Loucy (cell line): ENCODE measurements at regions not wholly inside any gene's neighbourhood (a gene's known extent, or its start where the extent isn't known, plus 50 kb on each side); places are given as distances from the start of the nearest gene placed in this dataset.

Experiments used
- H2AFZ ChIP-seq: fragments of 200-600 bp; sonication (generic); 2 replicates; pipeline ENCODE4 v1.6.0; 2016; ENCODE audit warnings: antibody characterized with exemption, mild to moderate bottlenecking, low read length, moderate library complexity
- H3F3A ChIP-seq: fragments of 200-600 bp; 2 replicates; pipeline ENCODE4 v1.6.0; 2016; ENCODE audit warnings: antibody characterized with exemption, low read depth, mild to moderate bottlenecking
- H3K27me3 ChIP-seq: fragments of 200-600 bp; sonication (generic); 2 replicates; pipeline ENCODE4 v1.6.1; 2014; ENCODE audit warnings: low read length, mild to moderate bottlenecking; ENCODE audit not compliant: insufficient read depth, poor library complexity, severe bottlenecking
- H3K36me3 ChIP-seq: fragments of 200-600 bp; sonication (generic); 2 replicates; pipeline ENCODE4 v1.6.1; 2016; ENCODE audit warnings: low read length; ENCODE audit not compliant: insufficient read depth
- H3K4me1 ChIP-seq: fragments of 200-600 bp; sonication (generic); 2 replicates; pipeline ENCODE4 v1.5.1; 2014; ENCODE audit warnings: low read length, mild to moderate bottlenecking; ENCODE audit not compliant: insufficient read depth, poor library complexity, severe bottlenecking
- H3K4me2 ChIP-seq: fragments of 200-600 bp; sonication (generic); 2 replicates; pipeline ENCODE4 v1.6.0; 2014; ENCODE audit warnings: antibody characterized with exemption, low read length, low read depth, mild to moderate bottlenecking; ENCODE audit not compliant: poor library complexity, severe bottlenecking
- H3K4me3 ChIP-seq: fragments of 200-600 bp; sonication (generic); 2 replicates; pipeline ENCODE4 v1.5.1; 2014; ENCODE audit warnings: low read length, mild to moderate bottlenecking, mixed read lengths; ENCODE audit not compliant: poor library complexity, severe bottlenecking
- H3K79me2 ChIP-seq: fragments of 200-600 bp; sonication (generic); 2 replicates; pipeline ENCODE4 v1.6.1; 2014; ENCODE audit warnings: low read length; ENCODE audit not compliant: insufficient read depth
- H3K9ac ChIP-seq: fragments of 200-600 bp; sonication (generic); 2 replicates; pipeline ENCODE4 v1.6.0; 2014; ENCODE audit warnings: mild to moderate bottlenecking, low read depth, low read length, moderate library complexity; ENCODE audit not compliant: poor library complexity, severe bottlenecking
- H3K9me2 ChIP-seq: fragments of 200-600 bp; sonication (generic); replicated peaks from 2 replicates; pipeline ENCODE4 v1.6.1; 2016; ENCODE audit warnings: low read depth, low read length, mixed read lengths
- H3K9me3 ChIP-seq: fragments of 200-600 bp; sonication (generic); 2 replicates; pipeline ENCODE4 v1.6.1; 2014; ENCODE audit warnings: mild to moderate bottlenecking, antibody characterized with exemption, low read length, low read depth; ENCODE audit not compliant: insufficient read depth
- H4K20me1 ChIP-seq: fragments of 200-600 bp; sonication (generic); 2 replicates; pipeline ENCODE4 v1.6.0; 2014; ENCODE audit warnings: antibody characterized with exemption, low read length, mild to moderate bottlenecking; ENCODE audit not compliant: insufficient read depth, poor library complexity, severe bottlenecking
- EZH2phosphoT487 ChIP-seq: fragments of 200-600 bp; IDR thresholded peaks from 2 replicates; pipeline ENCODE4 v1.6.1; 2018; ENCODE audit warnings: antibody characterized with exemption, mild to moderate bottlenecking, moderate library complexity, borderline replicate concordance
- TF ChIP-seq, protein P1 (sequence below): fragments of 200-600 bp; sonication (generic); conservative IDR thresholded peaks from 2 replicates; pipeline ENCODE4 v1.5.1; 2014; ENCODE audit warnings: mild to moderate bottlenecking, antibody characterized with exemption, low read length

DNA sequence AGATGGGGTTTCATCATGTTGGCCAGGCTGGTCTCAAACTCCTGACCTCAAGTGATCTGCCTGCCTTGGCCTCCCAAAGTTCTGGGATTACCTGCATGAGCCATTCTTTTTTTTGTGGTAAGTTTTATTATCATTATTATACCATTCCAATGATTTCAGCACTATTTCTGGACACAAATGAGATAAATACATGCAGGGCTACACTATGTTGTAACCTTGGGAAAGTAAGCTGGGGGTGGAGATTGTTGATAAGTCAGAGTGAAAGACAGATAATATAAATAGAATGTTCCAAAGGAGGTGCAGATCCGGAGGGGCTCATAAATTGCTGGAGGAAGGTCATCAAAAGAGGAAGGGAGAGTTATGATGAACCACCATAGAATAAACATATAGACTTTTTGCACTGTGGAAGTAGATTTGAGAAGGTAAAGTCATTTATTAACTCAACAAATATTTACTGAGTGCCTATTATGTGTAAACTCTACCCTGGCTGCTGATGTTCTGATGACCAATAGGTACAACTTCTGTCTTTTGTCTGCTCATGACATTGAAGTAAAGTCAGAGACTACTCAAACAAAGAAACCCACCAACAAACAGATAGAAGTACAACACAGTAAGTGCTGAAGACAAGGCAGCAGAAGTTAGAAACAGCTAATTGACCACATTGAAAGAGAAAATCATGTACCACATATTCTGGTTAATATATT lies 478.9 kb upstream of the GOLIM4 start:
- no peak overlapping the region for H3K4me3 ChIP-seq
- H3F3A ChIP-seq = no peaks in the 10 kb centered on the region
- TF ChIP-seq EZH2phosphoT487 = no peak
- TF ChIP-seq, protein P1, sequence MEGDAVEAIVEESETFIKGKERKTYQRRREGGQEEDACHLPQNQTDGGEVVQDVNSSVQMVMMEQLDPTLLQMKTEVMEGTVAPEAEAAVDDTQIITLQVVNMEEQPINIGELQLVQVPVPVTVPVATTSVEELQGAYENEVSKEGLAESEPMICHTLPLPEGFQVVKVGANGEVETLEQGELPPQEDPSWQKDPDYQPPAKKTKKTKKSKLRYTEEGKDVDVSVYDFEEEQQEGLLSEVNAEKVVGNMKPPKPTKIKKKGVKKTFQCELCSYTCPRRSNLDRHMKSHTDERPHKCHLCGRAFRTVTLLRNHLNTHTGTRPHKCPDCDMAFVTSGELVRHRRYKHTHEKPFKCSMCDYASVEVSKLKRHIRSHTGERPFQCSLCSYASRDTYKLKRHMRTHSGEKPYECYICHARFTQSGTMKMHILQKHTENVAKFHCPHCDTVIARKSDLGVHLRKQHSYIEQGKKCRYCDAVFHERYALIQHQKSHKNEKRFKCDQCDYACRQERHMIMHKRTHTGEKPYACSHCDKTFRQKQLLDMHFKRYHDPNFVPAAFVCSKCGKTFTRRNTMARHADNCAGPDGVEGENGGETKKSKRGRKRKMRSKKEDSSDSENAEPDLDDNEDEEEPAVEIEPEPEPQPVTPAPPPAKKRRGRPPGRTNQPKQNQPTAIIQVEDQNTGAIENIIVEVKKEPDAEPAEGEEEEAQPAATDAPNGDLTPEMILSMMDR = no peak
- no peaks in the 10 kb centered on the region for H3K79me2 ChIP-seq
- no peaks in the 10 kb centered on the region for H3K9me3 ChIP-seq
- no peaks in the 10 kb centered on the region for H3K27me3 ChIP-seq
- no peaks in the 10 kb centered on the region for H3K4me1 ChIP-seq
- H3K4me2 ChIP-seq = no peak overlapping the region
- H3K9ac ChIP-seq = no peak overlapping the region
- H2AFZ ChIP-seq = no peak overlapping the region
- H4K20me1 ChIP-seq = no peaks in the 10 kb centered on the region
- no peaks in the 10 kb centered on the region for H3K9me2 ChIP-seq
- H3K36me3 ChIP-seq = no peaks in the 10 kb centered on the region

DNA sequence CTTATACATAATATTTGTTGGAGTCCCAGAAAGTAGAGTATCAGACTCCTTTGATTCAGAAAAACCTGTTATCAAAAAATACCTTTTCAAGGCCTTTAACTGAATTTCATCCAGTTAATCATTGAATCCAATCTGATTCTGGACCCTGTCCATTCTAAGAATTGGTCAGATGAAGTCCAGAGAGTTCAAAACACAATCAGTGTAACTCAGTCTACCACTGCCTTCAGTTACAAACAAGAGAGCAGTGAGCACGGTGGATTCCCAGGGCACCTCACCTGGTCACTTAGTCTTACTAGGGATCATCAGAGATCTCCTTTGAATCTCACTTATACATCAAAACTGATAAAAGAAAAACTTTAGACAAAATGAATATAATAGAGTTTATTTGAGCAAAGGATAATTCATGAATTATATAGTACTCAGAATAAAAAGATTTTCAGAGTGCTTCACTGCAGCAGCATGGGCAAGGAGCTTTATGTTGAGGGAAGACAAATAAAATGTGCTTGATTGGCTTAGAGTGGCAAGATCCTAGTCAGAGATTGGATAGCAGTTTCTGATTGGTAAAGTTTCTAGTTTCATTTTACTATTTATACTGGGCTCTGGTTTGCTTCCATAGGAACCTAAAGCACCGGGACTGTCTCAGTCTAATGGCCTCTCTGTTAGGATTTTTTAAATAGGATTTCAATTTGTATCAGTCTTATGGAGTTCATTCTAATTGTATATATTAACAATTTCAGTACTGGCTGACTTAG lies 474.9 kb upstream of the GOLIM4 start:
- H3K27me3 ChIP-seq = no peaks in the 10 kb centered on the region
- H2AFZ ChIP-seq = no peak overlapping the region
- no peaks in the 10 kb centered on the region for H3K9me3 ChIP-seq
- H4K20me1 ChIP-seq = no peaks in the 10 kb centered on the region
- H3K4me2 ChIP-seq = no peak overlapping the region
- H3K79me2 ChIP-seq = no peaks in the 10 kb centered on the region
- H3K9me2 ChIP-seq = no peaks in the 10 kb centered on the region
- H3K36me3 ChIP-seq = no peaks in the 10 kb centered on the region
- H3K4me1 ChIP-seq = no peaks in the 10 kb centered on the region
- H3K9ac ChIP-seq = no peak overlapping the region
- TF ChIP-seq, protein P1 = no peak
- TF ChIP-seq EZH2phosphoT487 = no peak
- no peak overlapping the region for H3K4me3 ChIP-seq
- H3F3A ChIP-seq = no peaks in the 10 kb centered on the region

DNA sequence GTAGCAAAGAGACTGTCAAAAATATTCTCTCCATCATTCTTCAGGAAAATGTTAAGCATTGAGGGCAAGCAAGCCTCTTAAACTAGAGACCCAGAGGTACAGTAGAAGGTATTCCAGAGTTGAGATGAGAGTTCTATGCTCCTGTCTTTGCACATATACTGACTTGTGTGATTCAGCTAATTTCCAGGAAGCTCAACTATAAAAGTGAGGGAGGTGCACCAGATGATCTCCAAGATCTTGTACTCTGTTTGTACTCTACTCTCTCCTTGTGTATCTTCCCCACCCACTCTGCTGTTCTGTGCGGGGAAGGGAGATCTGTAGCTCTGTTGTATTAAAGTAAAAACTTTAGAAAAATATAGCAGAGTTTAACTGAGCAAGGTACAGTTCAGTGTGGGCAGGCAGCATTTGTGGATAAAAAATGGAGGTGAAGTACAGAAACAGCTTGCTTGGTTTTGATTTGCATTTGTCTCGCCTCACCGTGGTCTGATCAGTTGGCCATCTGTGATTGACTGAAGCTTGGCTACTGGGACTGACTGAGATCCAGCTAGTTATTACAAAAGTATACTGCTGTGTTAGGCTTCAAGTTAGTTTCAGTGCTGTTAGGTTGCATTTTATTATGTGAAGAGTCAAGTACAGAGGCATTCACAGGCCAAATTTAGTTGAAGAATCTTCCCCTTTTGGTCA lies 463.1 kb upstream of the GOLIM4 start:
- no peaks in the 10 kb centered on the region for H4K20me1 ChIP-seq
- no peaks in the 10 kb centered on the region for H3K4me1 ChIP-seq
- no peaks in the 10 kb centered on the region for H3K79me2 ChIP-seq
- no peak overlapping the region for H3K9ac ChIP-seq
- no peaks in the 10 kb centered on the region for H3F3A ChIP-seq
- TF ChIP-seq, protein P1 = no peak
- no peak for TF ChIP-seq EZH2phosphoT487
- no peaks in the 10 kb centered on the region for H3K9me2 ChIP-seq
- no peak overlapping the region for H2AFZ ChIP-seq
- no peak overlapping the region for H3K4me2 ChIP-seq
- H3K4me3 ChIP-seq = no peak overlapping the region
- H3K27me3 ChIP-seq = no peaks in the 10 kb centered on the region
- no peaks in the 10 kb centered on the region for H3K36me3 ChIP-seq
- no peaks in the 10 kb centered on the region for H3K9me3 ChIP-seq
